ENCODE measurements at regions not wholly inside any gene's neighbourhood (a gene's known extent, or its start where the extent isn't known, plus 50 kb on each side); places are given as distances from the start of the nearest gene placed in this dataset.
"Not testable (repeated sequence)": the region's sequence is repeated elsewhere in the genome, so short reads cannot be mapped to it uniquely, and the experiment has no call there.

DNA sequence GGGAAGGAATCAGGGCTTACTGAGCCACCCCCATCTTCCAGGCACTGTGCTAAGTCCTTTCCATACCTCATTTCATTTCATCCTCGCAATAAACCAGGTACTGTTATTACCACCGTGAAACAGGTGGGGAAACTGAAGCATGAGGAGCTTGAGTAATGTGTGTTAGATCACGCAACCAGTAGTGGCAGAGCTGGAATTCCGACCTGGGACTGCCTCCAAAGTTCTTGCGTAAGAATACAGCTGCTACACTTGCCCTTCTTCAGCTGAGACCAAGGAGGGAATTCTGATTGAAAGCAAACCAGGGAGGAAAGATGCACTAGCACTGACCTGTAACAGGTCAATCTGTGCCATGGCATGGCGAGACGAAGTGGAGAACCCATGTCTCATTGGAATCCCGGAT lies 113.4 kb upstream of the MSX2 start:
- no peak for DNase-seq

DNA sequence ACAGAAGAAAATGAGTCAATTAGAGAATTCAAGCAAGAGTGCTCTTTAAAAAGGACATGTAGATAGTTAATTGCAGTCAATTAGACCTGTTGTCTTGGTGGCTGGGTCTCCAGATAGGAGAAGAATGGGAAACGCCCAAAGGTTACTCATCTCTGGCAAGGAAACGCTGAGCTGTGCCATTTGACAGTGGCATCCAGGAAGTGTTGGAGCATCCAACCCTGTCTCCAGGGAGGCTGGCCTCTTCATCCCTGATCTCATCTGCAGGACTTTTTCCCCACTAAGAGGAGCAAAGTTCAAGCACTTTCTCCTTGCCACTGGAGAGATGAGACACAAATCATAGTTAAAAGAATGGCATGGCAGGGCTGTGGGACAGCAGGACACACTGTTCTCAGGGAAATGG lies 111.7 kb upstream of the MSX2 start:
- DNase-seq = no peak

GRCh38 chr5:174614500-174615135 lies 109.8 kb upstream of the MSX2 start:
- DNase-seq = no peak

GRCh38 chr5:174616036-174616435 lies 108.3 kb upstream of the MSX2 start:
- DNase-seq = no peak

GRCh38 chr5:174617285-174617684 lies 107.1 kb upstream of the MSX2 start:
- DNase-seq = no peak

DNA sequence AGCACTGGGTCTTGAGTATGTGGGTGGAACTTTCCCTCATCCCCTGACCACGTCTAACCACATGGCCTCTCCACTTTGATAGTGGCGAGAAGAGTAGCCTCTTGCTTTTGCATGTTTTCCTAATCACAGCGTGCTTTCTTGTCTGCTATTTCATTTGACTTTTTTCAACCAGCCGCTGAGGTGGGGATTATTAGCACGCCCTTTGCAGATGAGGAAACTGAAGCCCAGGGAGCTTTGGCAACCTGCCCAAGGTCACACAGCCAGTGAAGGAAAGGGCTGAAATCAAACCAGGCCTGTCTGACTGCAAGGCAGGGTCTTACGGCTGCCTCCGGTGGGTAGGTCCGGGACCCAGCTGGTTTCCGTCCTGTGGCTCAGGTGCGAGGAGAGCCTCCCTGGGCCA lies 106.5 kb upstream of the MSX2 start:
- DNase-seq = no peak

DNA sequence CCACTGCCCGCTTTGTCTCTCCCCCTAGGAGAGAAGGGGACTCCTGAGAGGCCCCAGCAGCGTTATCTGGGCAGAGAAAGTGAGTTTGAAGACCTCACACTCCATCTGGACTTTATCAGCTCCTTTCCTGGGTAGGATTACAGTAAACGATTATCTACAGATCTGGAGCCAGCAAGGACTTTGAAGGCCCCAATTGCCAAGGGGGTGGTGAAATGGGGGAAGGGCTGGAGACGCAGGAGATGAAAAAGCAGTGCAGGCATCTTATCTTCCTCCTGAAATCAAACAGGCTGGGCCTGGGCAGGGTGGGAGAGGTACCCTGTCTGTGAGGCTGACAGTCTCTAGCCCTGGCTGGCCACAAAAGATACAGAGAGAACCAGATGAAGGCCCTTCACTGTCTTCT lies 105.8 kb upstream of the MSX2 start:
- no peak for DNase-seq

DNA sequence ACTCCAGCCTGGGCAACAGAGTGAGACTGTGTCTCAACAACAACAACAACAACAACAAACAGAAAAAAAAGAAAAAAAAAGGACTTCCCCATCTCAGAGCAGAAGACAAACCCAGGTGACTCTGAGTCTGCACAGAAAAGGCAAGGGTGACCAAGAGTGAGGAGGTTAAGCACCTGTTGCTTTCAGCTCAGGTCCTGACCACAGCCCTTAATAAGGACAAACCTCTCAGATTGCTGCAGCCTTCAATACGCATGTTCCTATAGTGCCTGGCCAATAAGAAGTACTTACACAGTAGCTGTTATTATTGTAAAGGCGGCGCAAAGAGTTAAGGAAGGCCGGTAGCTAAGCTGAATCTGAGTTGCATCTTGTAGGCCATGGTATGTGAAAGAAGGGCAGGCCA lies 102.3 kb upstream of the MSX2 start:
- DNase-seq = no peak

- DNase-seq = no peak
These were observed 101.4 kb upstream of the MSX2 start for GRCh38 chr5:174623018-174623417.

DNA sequence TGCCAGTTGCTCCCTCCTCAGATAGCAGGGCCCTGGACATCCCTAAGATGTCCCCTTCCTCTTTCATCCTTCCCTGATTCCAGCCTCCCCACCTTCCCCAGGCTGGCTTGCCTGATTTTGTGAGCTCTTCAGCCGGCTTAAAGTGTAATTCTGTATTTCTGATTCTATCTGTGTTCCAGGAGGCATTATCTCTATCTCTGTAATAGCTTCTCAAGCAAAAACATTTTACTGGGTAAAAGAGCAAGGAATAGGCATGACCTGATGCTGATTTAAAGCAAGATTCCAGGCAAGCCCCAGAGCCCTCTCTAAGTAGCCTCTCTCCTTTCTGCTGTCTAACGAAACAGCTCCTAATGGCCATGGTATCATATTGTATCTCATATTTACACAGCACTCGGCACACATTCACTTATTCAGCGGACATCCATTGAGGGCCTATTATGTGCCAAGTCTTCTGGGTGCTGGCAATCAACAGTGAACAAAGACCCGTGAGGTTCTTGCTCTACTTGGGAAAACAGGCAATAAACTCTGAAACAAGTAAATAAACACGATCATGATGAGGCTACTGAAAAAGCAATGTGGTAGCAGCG lies 100.9 kb upstream of the MSX2 start:
- DNase-seq = no peak

GRCh38 chr5:174624733-174625522 lies 99.5 kb upstream of the MSX2 start:
- no peak for DNase-seq

- no peak for DNase-seq
These were observed 98.6 kb upstream of the MSX2 start for GRCh38 chr5:174625591-174626350.

GRCh38 chr5:174626369-174626920 lies 97.9 kb upstream of the MSX2 start:
- DNase-seq = no peak

DNA sequence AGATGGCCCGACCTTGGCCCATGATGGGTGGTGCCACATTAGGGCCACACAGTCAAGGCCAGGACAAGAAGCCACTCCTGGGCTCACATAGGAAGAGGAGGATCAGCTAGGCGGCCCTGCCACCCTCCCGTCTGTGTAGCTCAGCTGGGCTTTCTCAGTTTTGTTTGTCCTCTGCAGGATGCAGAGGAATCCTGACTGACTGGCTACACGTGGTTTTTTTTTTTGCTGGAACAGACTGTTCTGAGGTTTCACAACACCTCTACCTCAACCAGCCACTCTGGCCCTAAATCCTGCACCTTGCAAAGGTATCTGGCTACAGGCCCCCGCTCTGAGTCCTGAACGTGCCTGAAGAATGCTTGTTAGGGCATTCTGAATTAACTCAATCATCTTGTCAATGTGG lies 88.3 kb upstream of the MSX2 start:
- no peak for DNase-seq

DNA sequence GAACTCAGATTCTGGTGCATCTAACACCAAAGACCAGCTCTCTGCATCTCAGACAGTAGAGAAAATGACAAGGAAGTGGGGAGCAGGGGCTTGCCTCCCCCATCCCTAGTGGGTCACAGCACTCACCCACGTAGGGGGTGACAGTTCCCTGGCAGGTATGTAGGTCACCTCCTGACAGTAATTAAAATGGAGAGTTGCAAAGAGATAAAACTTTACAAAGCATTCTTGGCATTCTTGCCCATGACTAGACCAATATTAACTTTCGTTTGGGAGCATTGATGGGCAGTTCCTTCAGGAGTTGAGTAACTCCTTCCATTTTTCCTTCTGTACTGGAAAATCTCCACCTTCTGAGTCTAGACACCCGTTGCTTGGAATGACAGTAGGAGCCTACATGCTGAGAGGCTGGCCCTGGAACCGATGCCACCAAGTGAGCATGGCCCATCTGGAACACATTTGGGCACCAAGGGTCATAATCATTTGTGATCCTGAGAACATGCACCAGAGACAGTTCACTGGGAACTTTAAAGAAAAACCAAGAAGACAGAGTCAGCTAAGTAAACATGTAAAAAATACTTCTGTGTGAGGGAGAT lies 81.5 kb upstream of the MSX2 start:
- DNase-seq = no peak

DNA sequence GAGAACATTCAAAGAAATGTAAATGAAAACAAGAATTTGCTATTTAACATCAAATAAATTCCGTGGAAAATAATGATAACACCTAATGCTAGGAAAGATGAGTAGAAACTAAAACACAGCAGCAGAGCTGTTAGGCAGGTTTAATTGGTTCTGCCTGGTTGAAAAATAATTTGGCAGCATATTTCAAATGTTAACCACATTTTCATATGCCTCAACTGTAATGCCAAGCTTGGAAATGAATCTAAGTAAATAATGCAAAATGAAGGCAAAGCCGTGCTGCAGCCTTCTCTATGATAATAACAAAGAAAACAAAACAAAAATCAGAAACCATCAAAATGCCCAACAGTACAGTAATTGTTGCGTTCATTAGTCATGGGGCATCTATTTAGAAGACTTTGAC lies 79.9 kb upstream of the MSX2 start:
- no peak for DNase-seq

- DNase-seq = no peak
These were observed 79.5 kb upstream of the MSX2 start for GRCh38 chr5:174644923-174645322.

DNA sequence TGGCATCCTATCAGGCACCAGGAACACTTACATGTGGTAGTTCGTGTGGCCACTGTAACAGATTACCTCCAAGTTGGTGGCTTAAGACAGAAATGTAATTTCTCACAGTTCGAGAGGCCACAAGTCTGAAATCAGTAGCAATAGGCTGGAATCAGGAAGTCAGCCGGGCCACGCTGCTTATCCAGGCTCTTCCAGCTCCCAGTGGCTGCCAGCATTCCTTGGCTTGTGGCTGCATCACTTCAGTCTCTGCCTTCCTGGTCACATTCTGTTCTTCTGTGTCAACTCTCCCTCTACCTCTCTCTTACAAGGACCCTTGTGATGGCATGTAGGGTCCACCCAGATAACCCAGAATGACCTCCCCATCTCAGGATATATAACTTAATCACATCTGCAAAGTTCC lies 78.7 kb upstream of the MSX2 start:
- DNase-seq = no peak

DNA sequence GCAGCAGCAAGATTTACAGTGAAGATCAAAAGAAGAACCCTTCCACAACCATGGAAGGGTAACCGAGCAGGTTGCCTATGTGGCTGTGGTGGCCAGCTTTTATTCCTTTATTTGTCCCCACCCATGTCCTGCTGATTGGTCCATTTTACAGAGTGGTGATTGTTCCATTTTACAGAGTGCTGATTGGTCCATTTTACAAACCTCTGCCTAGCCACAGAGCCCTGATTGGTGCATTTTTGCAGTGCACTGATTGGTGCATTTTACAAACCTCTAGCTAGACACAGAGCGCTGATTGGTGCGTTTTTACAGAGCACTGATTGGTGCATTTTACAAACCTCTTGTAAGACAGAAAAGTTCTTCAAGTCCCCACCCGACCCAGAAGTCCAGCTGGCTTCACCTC lies 75.8 kb upstream of the MSX2 start:
- not testable (repeated sequence) for DNase-seq

DNA sequence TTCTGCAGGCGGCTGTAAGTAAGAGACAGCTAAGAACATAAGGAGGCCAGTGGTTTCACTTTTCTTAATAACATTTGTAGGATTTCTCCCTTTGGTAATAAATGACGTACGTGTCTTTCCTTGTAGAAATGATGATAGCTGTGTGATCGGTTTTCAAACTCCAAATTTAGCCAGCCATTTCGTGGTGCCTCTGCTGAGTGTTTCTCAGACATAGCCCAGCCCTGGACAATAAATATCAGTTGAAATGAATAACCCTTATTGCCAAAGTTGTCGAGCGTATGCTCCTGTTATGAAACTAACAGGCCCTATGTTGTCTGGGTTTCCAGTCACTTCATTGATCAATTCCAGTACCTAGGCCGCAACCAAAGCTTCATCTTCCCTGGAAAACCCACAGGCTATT lies 75.0 kb upstream of the MSX2 start:
- DNase-seq = no peak

DNA sequence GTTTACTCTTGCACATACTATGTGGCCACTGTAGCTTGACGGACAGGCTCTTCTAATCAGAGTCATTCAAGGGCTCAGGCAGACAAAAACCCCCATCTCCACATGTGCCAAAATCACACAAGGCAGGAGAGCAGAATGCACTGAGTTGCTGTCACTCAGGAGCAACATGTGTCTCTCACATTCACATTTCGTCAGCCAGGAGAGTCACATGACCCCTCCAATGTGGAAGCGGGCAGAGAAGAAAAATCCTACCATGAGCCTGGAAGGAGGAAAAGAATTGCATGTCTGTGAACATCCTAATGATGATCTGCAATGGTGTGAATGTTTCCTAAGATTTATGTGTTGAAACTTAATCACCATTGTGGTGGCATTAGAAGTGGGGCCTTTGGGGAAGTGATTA lies 69.9 kb upstream of the MSX2 start:
- no peak for DNase-seq

DNA sequence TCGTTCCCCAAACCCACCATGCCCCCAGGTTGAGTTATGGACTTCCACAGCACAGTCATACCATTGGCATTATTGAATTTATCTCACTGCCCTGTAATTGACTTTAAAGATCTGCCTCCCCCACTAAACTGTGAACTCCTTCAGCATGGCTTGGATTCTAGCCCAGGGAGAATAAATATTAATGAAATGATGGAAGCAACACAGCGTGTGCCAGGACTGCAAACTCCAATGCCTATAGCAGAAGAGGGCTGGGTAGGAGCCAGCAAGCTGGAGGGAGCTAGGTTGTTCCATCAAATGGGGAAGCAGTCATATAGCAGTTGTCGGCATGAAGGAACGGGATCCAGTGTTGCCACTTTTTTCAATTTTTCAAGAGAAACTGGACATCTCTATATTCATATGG lies 69.0 kb upstream of the MSX2 start:
- DNase-seq = no peak
